Upper lobe of left lung (tissue), 6 donors: ENCODE measurements at regions not wholly inside any gene's neighbourhood (a gene's known extent, or its start where the extent isn't known, plus 50 kb on each side); places are given as distances from the start of the nearest gene placed in this dataset.

Source experiments
- ATAC-seq, 2 donors: fragments of 200-7000 bp; cut with Tn5 transposase; one replicate each; pipeline ENCODE4 v1.9.1; 2022; ENCODE audit warnings: mild to moderate bottlenecking in 2 of 2, moderate library complexity in 2 of 2; ENCODE audit not compliant: low FRiP score in 2 of 2
- DNase-seq, 2 donors: peaks; one replicate each; pipeline ENCODE4 v3.0.0-alpha.2; 2019 to 2020
- H3K27ac ChIP-seq, 4 donors: fragments of 200-600 bp; sonication (generic); one replicate each; pipeline ENCODE4 v1.5.1; 2016 to 2019
- H3K27me3 ChIP-seq, 4 donors: fragments of 200-600 bp; sonication (generic); one replicate each; pipeline ENCODE4 v1.5.1; 2017 to 2019
- H3K36me3 ChIP-seq, 4 donors: fragments of 200-600 bp; sonication (generic); one replicate each; pipeline ENCODE4 v1.5.1; 2016 to 2019
- H3K4me1 ChIP-seq, 4 donors: fragments of 200-600 bp; sonication (generic); one replicate each; pipeline ENCODE4 v1.5.1; 2018 to 2019
- H3K4me3 ChIP-seq, 4 donors: fragments of 200-600 bp; sonication (generic); one replicate each; pipeline ENCODE4 v1.5.1; 2017 to 2019; ENCODE audit warnings: mild to moderate bottlenecking in 2 of 4, moderate library complexity in 1 of 4
- H3K9me3 ChIP-seq, 4 donors: fragments of 200-600 bp; sonication (generic); one replicate each; pipeline ENCODE4 v1.5.1; 2018 to 2019
- EP300 ChIP-seq, 4 donors: sonication (generic); formaldehyde crosslinking; IDR thresholded peaks; one replicate each; pipeline ENCODE4 v1.5.1; 2017; ENCODE audit warnings: antibody characterized with exemption in 4 of 4, control low read depth in 2 of 4
- POLR2A ChIP-seq, 4 donors: fragments of 450-650 bp; IDR thresholded peaks; one replicate each; pipeline ENCODE4 v1.5.1; 2016 to 2017; ENCODE audit warnings: antibody characterized with exemption in 4 of 4, mild to moderate bottlenecking in 2 of 4
- POLR2AphosphoS5 ChIP-seq, 2 donors: sonication (generic); formaldehyde crosslinking; IDR thresholded peaks; one replicate each; pipeline ENCODE4 v1.5.1; 2017; ENCODE audit warnings: antibody characterized with exemption in 2 of 2
- WGBS, 2 donors: methylation state at CpG; one replicate each; pipeline ENCODE4 v1.1.5; 2017 to 2018; 5-methylcytosine and 5-hydroxymethylcytosine counted together
- TF ChIP-seq, protein P1 (sequence below), 6 experiments: fragments of 450-650 bp in 4 of 6; fragments of 200-600 bp in 2 of 6; sonication (generic) in 2 of 6; IDR thresholded peaks; one replicate each; pipeline ENCODE4 v1.5.1; 2016 to 2019; ENCODE audit warnings: antibody characterized with exemption in 6 of 6
- donor health status: DM: no; HTN: no; CAD: no; lungs with moderate emphysema.
- donor health status: DM: no; HTN: yes; CAD: no; lungs with severe emphysema.

DNA sequence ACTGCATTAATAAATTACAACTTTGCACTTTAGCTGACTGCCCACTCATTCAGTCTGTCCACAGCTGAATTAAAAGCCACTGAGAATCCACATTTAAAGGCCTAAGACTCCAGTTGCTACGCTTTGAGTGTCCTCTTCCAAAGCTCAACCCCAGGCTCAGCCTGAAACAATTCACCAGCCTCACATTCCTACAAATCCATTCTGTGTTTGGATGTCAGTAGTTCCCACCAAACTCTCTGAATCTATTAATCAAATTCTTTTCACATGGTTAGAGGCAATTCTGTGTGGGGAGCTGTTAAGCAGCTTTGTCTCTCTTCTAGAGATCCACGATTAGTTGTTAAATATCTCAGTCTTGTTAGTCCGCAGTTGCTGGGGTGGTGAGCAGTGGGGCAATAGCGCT is 116.8 kb upstream of the UBE2E2 start:
- Histone ChIP-seq H3K27ac (no peak overlapping the region), H3K4me3 (no peak overlapping the region), H3K27me3 (no peaks in the 10 kb centered on the region), H3K36me3 (no peaks in the 10 kb centered on the region), H3K4me1 (no peaks in the 10 kb centered on the region), H3K9me3 (no peaks in the 10 kb centered on the region)
- TF ChIP-seq EP300 (IDR thresholded peaks at IDR 0.05) (no peak), POLR2A (IDR thresholded peaks at IDR 0.05) (no peak), POLR2AphosphoS5 (IDR thresholded peaks at IDR 0.05) (no peak)
- TF ChIP-seq, protein P1, sequence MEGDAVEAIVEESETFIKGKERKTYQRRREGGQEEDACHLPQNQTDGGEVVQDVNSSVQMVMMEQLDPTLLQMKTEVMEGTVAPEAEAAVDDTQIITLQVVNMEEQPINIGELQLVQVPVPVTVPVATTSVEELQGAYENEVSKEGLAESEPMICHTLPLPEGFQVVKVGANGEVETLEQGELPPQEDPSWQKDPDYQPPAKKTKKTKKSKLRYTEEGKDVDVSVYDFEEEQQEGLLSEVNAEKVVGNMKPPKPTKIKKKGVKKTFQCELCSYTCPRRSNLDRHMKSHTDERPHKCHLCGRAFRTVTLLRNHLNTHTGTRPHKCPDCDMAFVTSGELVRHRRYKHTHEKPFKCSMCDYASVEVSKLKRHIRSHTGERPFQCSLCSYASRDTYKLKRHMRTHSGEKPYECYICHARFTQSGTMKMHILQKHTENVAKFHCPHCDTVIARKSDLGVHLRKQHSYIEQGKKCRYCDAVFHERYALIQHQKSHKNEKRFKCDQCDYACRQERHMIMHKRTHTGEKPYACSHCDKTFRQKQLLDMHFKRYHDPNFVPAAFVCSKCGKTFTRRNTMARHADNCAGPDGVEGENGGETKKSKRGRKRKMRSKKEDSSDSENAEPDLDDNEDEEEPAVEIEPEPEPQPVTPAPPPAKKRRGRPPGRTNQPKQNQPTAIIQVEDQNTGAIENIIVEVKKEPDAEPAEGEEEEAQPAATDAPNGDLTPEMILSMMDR (IDR thresholded peaks at IDR 0.05) = no peak
- 89 to 93% methylated on average over 4 of the region's 4 CpGs for WGBS, 2 donors
- ATAC-seq = no peak
- no peak for DNase-seq

DNA sequence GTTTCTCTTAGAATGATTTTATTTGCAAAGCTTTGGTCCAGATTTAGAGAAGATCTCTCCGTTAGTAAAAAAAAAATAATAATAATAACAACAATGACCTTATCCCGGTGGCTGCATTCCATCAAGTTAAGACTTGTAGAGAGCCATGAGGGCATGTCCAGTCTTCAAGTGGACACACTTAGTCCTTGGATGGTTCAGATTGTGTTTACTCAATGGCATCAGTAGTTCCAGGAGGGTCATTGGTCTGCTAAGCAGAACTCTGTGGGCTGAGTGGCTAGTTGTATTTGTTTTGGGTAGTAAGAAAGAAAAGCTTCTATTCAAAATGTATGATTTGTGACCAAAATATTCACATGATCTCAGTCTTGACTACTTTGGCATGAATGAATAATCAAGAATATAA is 116.3 kb upstream of the UBE2E2 start:
- no peak for DNase-seq
- H3K4me3 ChIP-seq = no peak overlapping the region
- no peaks in the 10 kb centered on the region for H3K4me1 ChIP-seq
- no peak overlapping the region for H3K27ac ChIP-seq
- no peak for ATAC-seq
- no peaks in the 10 kb centered on the region for H3K9me3 ChIP-seq
- H3K36me3 ChIP-seq = no peaks in the 10 kb centered on the region
- TF ChIP-seq, protein P1 (IDR thresholded peaks at IDR 0.05) = no peak
- TF ChIP-seq POLR2AphosphoS5 (IDR thresholded peaks at IDR 0.05) = no peak
- no peak for TF ChIP-seq POLR2A (IDR thresholded peaks at IDR 0.05)
- no peak for TF ChIP-seq EP300 (IDR thresholded peaks at IDR 0.05)
- WGBS, 2 donors = 81 to 84% methylated on average over 2 of the region's 2 CpGs
- no peaks in the 10 kb centered on the region for H3K27me3 ChIP-seq

DNA sequence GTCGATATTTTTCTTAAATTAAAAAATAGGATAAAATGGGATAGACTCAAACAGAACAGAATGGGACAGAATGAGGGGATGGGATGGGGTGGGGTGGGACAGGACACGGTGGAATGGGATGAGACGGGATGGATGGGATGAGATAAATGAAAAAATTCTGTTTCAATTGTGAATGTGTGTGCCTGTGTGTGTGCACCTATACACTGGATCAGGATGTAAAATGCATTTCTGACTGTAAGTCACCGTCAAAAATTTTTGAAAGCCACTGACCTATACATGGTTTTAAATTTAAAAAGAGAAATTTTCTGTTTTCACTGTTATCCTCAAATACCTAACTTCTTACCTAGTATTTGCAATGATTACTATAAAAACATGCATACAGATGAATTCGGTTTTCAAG is 108.7 kb upstream of the UBE2E2 start:
- Histone ChIP-seq H3K36me3 (no peaks in the 10 kb centered on the region), H3K9me3 (no peaks in the 10 kb centered on the region), H3K27me3 (no peaks in the 10 kb centered on the region), H3K4me3 (no peak overlapping the region), H3K4me1 (no peaks in the 10 kb centered on the region), H3K27ac (no peak overlapping the region)
- ATAC-seq = no peak
- no peak for DNase-seq
- TF ChIP-seq EP300 (IDR thresholded peaks at IDR 0.05) (no peak), POLR2AphosphoS5 (IDR thresholded peaks at IDR 0.05) (no peak), POLR2A (IDR thresholded peaks at IDR 0.05) (no peak)
- TF ChIP-seq, protein P1 (IDR thresholded peaks at IDR 0.05) = no peak
- WGBS, 2 donors = 91 to 93% methylated on average over 5 of the region's 5 CpGs

DNA sequence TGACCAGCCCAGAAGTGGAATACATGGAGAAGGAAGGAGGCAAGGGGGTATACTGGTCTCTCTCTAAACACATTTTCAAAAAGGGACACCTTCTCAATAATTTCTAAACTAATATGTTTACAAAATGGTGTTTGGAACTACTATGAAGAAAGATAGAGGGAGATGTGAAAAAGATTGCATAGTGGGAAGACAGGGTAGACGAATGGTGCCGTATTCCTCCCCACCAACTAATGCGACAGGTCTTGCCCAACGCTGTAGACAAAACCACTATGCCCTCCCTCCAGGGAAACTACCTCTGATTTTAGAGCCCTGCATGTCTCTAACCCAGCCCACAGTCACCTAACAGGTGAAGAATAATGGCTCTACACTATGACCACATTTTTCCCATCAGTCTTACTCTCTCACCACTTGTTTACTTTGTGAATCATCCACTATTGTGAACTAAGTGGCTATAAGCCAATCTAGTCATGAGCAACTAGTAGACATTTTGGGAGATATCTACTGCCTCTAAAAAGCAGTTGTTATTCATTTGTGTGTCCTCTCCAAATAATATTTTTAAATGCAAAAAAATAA is 108.2 kb upstream of the UBE2E2 start:
- no peak for DNase-seq
- no peak for TF ChIP-seq POLR2AphosphoS5 (IDR thresholded peaks at IDR 0.05)
- TF ChIP-seq, protein P1 (IDR thresholded peaks at IDR 0.05) = no peak
- no peak for TF ChIP-seq POLR2A (IDR thresholded peaks at IDR 0.05)
- TF ChIP-seq EP300 (IDR thresholded peaks at IDR 0.05) = no peak
- ATAC-seq = no peak
- Histone ChIP-seq H3K27ac (no peak overlapping the region), H3K9me3 (no peaks in the 10 kb centered on the region), H3K36me3 (no peaks in the 10 kb centered on the region), H3K4me3 (no peak overlapping the region), H3K27me3 (no peaks in the 10 kb centered on the region), H3K4me1 (no peaks in the 10 kb centered on the region)
- 90 to 94% methylated on average over 4 of the region's 4 CpGs for WGBS, 2 donors

DNA sequence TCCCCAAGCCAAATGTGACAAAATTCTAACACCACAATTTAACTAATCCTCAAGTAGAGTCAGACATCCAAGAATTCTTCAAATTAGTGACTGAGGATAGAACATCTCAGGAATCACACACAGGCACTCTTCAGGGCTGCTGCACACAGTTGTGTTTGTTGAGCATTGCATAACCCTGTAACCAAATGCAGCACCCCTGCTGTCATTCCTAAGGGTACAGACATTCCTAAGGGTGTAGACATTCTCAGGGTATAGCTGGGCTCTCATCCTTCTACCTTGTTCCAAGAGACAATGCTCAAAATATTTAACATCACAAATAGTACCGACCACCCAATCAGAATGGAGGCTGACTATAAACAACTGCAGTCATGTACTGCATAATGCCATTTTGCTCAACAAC is 107.1 kb upstream of the UBE2E2 start:
- H3K27me3 ChIP-seq = no peaks in the 10 kb centered on the region

More for the DNA sequence above, 107.1 kb upstream of the UBE2E2 start:
- Histone ChIP-seq H3K4me3 (no peak overlapping the region), H3K27ac (no peak overlapping the region), H3K36me3 (no peaks in the 10 kb centered on the region), H3K9me3 (no peaks in the 10 kb centered on the region), H3K4me1 (no peaks in the 10 kb centered on the region)
- DNase-seq (no peak), ATAC-seq (no peak)
- TF ChIP-seq EP300 (IDR thresholded peaks at IDR 0.05) (no peak), POLR2A (IDR thresholded peaks at IDR 0.05) (no peak), POLR2AphosphoS5 (IDR thresholded peaks at IDR 0.05) (no peak)
- TF ChIP-seq, protein P1 (IDR thresholded peaks at IDR 0.05) = no peak
- 75 to 100% methylated on average over 1 of the region's 1 CpG for WGBS, 2 donors
